Renal pelvis (tissue), 1 donor: ENCODE measurements at regions not wholly inside any gene's neighbourhood (a gene's known extent, or its start where the extent isn't known, plus 50 kb on each side); places are given as distances from the start of the nearest gene placed in this dataset.

ENCODE experiments used
- DNase-seq: peaks from one replicate; pipeline ENCODE4 v3.0.0-alpha.2; 2013

DNA sequence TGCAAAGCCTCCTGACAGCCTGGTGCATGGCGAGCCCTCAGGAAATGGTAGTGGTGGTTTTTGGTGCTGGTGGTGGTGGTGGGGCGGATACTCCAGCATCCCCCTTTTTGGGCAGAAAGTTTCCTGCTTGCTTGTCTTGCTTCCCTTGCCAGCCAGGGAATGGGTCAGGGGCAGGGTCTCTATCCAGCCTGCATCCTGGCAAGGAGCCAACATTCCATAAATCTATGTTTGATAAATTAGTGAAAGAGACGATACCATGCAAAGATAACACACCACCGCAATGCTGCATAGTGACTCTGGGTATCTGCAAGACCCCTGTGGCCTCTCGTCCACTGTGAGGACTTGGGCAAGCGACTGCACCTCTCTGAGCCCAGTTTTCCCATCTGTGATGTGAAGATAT is 246.2 kb downstream of the LRFN2 start:
- DNase-seq: no peak

DNA sequence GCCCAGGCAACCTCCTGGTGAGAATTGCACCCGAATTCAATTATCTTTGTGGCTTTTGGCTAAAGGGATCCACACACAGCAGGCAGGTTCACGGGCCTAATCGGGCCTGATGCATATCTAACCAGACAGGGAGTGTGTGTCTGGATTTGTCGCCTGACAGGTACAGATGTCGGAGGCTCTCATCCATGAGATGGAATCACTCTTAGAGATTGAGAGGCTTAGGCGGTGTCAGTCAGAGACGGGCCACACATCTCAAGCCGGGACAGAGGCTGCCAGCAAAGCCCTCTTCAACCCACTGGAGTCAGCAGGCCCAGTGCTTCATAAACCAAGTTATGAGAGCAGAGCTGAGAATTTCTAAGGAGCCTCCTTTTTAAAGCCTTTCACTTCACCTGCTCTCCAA is 247.0 kb downstream of the LRFN2 start:
- DNase-seq: no peak

DNA sequence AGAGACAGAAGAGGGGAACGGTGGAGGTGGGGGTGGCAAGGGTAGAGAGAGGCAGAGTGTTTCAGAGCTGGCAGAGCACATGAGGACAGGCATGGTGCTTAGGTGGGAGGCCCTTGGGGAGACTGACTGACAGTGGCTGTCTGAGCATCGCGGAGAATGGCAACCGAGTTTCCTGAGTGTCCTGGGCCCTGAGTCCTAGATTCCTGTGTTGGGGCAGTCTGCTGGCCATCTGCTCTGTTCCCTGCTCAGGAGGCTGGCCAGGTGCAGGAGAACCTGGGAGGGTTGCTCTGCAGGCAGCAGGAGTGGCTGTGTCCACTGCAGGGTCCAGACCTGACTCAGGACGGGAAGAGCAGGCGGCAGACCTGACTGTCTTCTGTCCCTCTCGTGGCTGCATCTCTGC is 248.9 kb downstream of the LRFN2 start:
- no peak for DNase-seq

DNA sequence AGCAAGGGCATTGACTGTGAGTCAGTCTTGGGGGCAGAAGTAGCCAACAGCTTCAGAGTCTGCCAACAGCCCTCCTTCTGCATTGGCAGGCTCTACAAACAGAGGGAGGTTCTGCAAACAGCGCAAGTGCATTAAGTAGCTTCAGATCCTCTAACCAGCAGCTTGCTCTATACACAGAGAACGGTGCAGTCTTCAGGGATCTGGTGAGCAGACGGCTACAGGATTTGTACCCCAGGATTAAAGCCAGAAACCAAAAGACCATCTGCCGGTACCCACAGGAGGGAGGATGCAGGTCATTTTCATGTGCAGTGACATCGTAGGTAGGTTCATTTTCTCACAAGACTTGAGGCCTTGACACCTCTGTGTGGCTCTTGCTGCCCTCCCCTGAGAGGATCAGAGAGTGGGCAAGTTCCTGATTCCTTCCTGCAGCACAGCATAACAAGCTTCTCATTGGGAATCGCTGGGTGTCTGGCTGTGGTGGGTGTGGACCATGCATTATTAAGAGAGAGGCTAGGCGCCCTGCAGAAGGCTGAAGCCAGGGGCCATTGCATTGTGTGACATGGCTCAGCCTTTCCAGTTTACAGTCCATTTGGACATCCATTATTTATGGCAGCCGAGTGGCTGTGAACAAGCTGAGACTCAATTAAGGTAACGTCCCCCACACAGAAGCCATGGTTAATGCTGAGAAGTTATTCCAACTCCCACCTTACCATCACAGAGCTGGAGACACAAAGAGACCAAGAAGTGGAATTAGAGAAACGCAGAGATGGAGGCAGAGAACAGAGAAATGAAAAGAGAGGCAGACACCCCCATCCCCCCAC is 250.0 kb downstream of the LRFN2 start:
- peak; percentile 74 for DNase-seq

DNA sequence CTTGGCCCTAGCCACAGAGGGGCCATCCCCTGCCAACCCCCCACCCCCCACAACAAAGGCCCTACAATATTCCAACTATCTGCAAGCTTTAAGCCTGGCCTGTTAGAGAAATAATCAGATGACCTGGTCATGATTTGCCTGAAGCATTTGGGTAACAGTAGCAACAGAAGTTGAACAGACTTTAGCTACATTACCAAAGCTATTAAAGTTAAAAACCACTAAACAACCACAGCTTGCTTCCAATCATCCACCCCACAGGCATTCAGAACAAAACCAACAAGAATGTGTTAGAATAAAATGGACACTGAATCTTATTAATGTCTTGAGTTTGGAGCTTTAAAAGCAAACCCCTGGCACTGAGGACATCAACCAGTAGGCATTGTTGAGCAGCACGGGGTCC is 250.9 kb downstream of the LRFN2 start:
- DNase-seq: no peak

DNA sequence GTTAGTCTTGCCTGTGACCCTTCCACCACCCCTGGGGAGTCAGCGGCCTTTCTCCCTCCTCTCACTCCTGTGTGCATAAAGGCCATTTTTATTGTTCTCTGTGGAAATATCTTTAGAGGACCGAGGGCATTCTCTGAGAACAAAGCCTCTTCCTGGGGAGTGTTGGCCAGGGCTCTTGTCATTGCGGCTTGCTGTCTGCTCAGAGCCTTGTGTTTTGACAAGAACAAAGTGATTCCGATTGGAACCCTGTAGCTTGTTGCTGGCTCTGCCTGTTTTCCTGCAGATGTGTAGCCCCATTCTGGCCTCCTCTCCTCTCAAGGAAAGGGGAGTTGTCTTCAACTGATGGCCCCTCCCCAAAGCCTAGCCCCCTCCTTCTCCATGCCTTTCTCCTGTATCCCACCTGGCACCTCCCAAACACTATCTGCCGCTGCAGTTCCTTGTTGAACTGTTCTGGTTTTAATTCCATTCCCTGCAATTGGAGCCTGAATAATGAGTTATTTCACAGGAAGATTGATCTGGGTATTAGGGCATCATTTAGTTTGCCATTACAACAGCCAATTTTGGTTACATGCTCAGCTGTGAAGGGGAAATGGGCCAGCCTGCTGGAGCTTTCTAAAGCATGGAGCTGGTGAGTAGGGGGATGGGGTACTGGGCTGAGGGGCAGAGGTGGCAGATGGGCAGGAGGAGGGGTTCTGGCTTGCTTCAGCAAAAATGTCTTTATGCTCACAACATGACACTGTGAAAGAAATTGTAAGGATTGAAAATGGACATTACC is 252.5 kb downstream of the LRFN2 start:
- no peak for DNase-seq

DNA sequence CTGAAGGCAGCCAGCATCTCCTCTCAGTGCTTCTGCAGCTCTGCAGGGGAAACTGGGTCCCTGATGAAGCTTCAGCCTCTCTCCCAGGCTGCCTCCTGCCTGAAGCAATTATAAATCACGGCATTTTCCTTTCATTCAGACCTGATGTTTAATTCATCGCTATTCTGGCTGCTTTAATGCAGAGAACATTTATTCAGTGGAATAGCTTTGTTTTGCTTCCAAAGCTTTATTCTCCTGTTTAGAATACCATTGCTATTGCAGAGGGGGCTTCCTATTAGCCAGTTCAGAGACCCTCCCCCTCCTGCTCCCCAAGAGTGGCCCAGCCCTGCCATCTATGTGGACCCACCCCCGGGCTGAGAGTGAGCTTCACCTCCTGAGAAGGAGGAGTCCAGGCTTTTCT is 255.6 kb downstream of the LRFN2 start:
- DNase-seq: no peak

DNA sequence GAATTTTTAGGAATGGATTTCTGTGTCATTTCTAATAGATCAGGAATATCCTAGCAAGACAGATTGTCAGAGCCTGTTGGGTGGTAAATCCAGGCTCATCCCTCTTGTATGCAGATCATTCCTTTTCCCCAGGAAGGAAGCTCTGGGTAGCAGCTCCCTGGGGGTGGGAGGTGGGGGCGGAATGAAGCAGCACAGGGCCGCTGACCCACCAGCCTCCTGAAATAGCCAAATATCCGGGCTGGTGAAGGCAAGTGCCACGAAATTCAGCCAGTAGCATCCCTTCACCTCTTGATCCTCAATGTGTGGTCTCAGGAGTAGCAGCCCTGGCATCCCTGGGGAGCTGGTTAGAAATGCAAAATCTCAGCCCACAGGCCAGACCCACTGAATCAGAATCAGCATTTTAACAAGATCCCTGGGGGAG is 256.9 kb downstream of the LRFN2 start:
- DNase-seq: no peak

DNA sequence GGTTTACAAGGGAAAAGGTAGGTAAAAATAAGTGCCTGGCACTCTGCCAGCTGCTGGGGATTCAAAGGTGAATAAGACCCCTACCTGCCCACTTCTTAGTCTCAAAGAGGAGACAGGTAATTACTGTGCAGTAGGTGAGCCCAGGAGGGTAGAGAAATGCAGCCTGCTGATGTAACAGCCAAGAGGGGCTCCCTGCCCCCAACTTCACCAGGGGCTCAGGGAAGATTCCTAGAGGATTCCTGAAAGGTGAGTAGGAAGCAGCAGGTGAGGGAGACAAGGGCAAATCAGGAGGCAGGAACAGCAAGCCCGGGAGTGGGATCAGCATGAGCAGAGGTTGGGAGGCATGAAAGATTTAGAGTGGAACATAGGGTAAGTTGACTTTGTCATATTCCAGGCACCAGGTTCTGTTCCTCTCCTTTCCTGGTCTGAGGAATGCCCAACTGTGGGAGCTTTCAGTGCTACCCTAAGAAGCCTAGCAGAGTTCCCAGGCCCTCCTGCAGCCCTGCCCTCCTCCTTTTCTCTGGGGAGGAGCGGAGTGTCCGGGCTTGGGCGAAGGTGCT is 258.1 kb downstream of the LRFN2 start:
- DNase-seq: no peak

DNA sequence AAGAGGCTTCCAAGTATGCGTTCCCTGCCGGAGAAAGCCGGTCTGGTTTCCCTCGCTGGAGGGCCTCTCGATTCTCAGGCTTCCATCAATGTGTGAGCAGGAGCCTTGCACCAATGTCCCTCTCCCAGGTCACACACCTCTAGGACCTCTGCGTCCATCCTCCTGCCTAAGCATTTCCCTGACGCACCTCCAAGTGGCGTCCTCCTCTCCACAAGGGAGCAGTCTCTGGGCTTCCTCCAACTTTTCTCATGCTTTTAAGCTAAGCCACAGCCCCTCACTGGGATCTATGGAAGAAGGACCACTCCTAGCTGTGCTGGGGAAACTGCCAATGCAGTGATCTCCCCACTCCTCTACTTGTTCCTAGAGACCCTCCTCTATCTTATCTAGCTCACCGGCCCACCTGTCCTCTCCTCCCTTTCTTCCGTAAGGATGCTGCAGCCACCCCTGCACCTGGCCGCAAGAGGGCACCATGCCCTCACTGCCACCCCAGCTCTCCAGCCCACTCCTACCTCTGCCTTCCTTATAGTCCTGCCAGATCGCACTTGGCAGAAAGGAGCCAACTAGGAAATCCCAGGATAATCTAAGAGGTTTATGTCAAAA is 258.7 kb downstream of the LRFN2 start:
- no peak for DNase-seq

DNA sequence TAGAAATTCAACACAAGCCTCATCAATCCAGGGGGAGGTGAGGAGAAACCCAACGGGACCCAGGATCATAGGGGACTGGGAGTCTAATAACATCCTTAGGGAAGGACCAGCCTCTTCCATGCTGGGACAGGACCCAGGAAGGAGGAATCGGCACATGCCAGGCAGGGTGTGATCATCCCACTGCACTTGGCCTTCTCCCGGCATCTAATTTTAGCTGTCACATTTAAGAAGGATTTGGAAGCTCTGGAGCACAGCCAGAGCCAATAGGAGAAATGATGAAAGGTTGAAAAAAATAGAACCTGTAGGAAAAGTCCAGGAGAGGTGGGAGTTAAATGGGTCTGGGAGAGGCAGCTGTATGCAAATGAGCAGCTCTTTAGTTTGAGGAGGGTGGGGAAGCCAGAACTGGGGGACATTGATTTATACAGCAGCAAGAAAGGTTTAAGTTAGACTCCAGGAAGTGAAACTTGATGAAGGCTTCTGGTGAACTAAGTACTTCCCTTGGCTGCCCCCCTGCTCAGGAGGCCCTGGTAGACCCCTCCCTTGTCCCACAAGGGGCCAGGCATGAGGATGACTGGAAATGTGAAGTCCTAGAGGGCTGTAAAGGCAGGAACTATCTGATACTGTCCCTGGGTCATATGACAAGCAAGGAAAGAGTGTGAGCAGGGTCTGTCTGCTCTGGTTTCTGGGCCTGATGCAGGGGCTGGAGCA is 260.3 kb downstream of the LRFN2 start:
- DNase-seq: no peak

DNA sequence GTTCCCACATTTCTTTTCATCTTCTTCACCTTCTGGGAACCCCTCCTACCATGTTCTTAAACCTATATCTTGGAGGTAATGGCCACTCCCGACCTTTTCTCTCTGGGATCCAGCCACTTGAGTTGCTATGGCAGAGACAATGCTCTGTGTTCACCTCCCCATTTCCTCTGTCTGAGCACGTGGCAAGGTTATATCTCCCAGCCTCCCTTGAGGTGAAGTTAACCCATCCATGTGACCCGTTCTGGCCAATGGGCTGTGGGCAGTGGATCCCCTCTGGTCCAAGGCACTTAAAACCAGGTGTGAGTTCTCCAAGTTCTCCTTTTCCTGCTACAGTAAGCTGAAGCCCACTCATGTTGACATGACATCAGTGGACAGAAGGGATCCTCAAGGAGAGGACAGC is 261.4 kb downstream of the LRFN2 start:
- no peak for DNase-seq

DNA sequence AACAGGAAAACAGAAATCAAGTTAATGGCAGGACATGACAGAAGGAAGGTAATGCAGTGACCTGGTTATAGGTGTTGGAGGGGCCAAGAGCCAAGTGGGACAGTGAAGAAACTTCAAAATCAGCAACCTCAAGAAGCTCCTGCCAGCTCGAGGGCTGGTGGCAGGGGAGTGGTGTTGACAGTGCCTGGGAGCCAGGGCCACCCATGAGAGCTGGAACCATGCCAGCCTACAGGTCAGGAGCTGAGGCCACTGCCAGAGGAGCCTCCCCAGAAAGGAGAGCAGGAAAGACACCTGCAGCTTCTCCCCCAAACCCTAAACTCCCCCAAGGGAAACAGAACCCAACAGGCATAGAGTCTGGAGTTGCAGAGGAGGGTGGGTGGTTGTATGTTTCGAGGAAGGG is 262.1 kb downstream of the LRFN2 start:
- DNase-seq: no peak

DNA sequence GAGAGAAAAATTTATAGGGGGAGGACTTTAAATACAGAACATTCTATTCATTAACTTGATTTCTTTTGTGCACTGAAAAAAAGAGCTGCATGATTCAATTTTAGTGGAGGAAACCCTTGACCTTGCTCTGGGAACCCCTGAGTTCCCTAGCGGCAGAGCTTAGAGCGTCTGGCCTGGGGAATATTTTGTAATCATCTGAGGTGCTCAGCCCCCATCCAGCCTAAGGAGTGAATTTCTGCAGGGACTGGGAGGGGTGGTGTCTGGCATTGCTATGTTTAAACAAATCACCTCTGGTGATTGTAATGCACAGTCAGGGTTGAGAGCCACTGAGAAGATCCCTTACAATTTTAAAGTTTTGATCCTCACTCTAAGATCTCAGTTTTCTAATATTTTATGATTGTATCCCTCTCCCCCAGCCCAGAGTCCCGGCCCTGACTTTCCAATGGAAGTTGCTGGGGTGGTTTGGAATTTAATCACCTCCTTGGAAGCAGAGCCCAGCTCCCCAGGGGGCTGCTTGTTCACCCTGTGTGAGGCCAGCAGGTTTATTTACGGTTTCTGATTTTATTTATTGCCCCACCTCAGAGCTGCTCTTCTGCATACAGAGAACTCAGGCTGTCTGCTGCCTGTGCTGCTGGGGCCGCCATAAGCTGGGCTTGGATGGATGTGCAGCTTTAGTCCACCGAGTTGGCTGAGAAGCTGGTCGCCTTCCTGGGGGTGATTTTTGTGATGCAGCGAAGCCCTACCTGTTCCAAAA is 263.1 kb downstream of the LRFN2 start:
- no peak for DNase-seq

DNA sequence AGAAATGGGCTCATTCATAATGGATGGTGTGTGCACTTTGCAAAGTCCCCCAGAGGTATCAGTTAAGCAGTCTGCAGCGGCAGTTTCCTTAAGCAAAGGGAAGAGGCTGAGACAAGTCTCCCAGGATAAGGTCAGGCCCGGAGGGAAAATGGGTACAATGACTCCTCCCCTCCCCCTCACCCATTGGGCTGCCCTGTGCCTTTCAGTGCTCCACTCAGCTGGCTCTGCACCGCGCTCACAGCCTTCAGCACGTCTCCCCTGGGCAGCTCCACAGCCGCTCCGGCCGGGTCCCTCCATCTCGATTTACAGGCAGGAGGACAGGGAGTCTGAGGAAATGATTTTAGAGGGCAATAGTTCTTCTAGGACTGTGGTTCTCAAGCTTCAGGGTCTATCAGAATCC is 264.8 kb downstream of the LRFN2 start:
- no peak for DNase-seq

DNA sequence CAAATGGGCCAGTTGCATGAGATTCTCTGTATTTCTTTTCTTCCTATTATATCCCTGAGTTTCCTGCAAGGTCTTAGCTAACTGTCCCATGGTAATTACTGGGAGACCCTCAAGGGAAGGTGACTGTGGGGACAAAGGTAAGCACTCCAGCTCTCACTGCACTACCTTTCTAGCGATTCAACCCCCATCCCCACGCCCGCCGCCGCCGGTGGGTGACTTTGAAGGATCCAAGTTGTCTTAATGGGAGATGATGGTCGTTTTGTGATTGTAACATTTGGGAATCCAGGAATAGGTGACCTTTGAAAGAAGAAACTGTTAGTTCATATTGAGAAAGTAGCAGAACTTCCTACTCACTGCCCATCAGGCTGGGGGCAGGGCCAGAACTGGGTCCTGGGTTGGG is 265.5 kb downstream of the LRFN2 start:
- no peak for DNase-seq

DNA sequence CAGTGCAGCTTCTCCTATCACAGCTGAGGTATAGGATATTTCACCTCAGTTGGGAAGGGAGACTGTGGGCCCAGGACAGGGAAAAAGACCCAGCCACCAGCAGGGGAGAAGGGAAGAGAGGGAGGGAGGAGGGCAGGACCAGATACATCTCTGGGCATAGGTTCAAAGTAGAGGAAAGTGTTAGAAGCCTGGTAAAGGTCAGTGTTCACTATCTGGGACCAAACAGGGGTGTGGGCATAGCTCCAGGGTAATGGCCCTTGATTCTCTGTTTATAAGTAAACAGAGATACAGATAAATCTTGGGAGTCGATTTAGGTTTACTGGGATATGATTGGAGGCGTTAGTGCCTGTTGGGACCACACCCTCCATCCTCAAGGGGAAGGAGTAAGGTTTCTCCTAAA is 266.2 kb downstream of the LRFN2 start:
- no peak for DNase-seq

DNA sequence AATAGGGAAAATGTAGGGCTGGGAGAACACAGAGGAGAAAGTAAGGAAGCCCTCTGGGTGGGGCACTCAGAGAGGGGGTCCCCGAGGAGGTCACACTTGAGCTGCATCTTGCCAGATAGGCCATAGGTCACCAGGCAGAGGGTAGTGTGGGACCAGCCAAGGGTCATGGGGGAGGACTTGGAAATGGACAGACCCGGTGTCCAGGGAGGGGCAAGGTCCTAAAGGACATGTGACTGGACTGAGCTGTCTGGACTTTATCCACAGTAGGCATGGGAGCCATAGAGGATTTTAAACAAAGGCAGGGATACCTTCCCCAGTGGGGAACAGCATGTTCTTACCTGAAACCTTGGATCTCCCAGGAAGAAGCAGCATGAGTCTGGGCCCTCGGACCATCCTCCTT is 266.7 kb downstream of the LRFN2 start:
- no peak for DNase-seq

DNA sequence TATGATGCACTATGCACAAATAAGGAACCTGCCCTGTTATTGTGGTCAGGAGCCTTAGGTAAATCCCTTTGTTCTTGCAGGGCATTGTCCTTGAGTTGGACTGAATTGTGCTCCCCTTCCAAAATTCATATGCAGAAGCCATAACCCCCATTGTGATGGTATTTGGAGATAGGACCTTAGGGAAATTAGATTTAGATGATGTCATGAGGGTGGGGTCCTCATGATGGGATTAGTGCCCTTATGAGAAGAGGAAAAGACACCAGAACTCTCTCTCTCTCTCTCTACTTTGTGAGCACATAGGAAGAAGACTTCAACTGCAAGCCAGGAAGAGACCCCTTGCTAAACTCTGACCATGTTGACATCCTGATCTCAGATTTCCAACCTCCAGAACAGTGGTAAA is 268.0 kb downstream of the LRFN2 start:
- no peak for DNase-seq

DNA sequence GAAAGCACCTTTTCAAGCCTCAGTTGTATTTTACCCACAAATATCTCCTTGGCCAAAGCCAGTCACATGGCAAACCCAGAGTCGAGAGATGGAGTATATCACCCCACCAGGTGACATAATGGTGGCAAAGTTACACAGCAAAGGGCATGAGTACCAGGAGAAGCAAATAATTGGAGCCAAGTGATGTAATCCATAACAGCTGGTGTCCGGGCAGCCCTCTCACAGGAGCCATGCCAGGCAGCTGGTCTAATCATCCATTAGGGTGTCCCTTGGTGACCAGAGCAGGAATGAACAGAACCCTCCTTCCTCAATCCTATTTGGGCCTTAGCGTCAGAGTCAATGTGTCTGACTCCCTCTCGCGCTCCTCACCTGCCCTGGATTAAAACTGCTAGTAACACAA is 272.1 kb downstream of the LRFN2 start:
- DNase-seq: no peak

DNA sequence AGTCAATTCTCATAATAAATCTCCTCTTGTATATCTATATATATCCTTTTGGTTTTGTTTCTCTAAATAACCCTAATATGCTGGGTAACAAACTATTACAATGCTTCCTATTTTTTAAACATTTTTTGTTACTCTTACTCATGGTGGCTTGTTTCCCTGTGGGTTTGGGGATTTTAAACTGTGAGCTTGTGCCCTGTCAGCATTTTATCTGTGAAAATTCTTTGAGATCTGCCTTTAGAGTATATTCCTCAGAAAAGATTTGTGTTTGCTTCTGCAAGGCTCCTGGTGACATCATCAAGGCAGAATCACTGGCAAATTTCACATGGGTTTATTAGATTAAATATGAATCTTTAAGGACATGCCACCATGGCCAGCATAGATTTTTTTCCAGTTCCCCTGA is 273.6 kb downstream of the LRFN2 start:
- no peak for DNase-seq
